ENCODE measurements at regions not wholly inside any gene's neighbourhood (a gene's known extent, or its start where the extent isn't known, plus 50 kb on each side); places are given as distances from the start of the nearest gene placed in this dataset.

DNA sequence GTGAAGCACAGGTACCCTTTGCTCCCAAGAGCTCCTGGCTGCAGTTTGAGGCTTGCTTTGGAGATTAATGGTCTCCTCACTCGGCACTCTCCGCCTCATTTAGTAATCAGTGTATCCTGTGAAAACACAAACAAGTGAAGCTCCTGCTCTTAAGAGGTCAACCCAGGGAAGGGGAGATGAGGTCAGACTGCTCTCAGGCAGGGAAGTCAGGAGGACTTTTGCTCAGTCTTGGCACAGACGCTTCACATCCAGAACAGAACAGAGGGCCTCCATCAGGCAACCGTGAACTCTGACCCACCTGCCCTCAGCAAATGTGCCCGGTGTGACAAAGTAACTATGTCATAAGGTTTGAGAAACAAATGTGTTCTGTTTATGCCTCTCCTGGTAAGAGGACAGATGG lies 428.8 kb upstream of the JARID2 start:
- peaks cover 0 to 29% (median 11%) of the 10 kb centered on the region in 4 donors for H3K4me1 ChIP-seq
- H3K9me3 ChIP-seq = no peaks in the 10 kb centered on the region
- H3K36me3 ChIP-seq = no peaks in the 10 kb centered on the region
- DNase-seq = no peak
- no peak overlapping the region for H3K27ac ChIP-seq
- H3K4me3 ChIP-seq = no peak overlapping the region
- no peaks in the 10 kb centered on the region for H3K27me3 ChIP-seq
- WGBS, 5 donors = 75 to 84% (median 79%) methylated on average over 5 of the region's 5 CpGs
- no peak for TF ChIP-seq POLR2A (IDR thresholded peaks at IDR 0.05)
- no peak for TF ChIP-seq CTCF (IDR thresholded peaks at IDR 0.05)
- TF ChIP-seq POLR2AphosphoS5 (IDR thresholded peaks at IDR 0.05) = no peak
- TF ChIP-seq EP300 (IDR thresholded peaks at IDR 0.05) = no peak
- intact Hi-C loops (cut with DNase I; ENCODE audit: low total_unique reads) = no loop called here

DNA sequence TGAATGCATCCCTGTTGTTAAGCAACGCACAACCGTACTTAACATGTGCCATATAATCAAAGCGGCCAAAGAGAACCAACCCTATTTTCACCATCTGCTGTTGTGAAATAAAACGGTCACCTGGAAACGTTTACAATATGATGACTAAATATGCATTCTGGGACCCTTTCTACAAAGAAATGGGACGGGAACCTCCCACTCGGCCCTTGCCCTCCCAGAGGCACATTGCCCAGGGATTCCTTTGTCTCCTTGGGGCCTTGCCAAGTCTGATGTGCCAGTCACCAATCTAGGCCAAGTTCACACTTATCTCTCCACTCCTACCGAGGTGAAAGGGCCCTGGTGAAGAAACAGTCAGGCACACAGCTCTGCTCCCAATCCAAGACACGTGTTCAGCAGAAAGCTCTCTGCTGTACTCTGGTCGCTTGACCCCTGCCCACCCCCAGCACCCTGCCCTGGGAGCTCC lies 427.4 kb upstream of the JARID2 start:
- Histone ChIP-seq H3K9me3 (no peaks in the 10 kb centered on the region), H3K27me3 (no peaks in the 10 kb centered on the region), H3K27ac (no peak overlapping the region), H3K4me1 (peaks cover 0 to 29% (median 11%) of the 10 kb centered on the region in 4 donors), H3K4me3 (no peak overlapping the region), H3K36me3 (no peaks in the 10 kb centered on the region)
- DNase-seq = peak; percentile 58 to 80
- intact Hi-C loops (cut with DNase I; ENCODE audit: low total_unique reads) = no loop called here
- WGBS, 5 donors = 30 to 50% (median 46%) methylated on average over 10 of the region's 10 CpGs
- TF ChIP-seq POLR2AphosphoS5 (IDR thresholded peaks at IDR 0.05) (peak in 1 of 3 donors; percentile 58), EP300 (IDR thresholded peaks at IDR 0.05) (no peak)

- no peak for DNase-seq
Observed at GRCh38 chr6:14819001-14819400, 426.9 kb upstream of the JARID2 start.

GRCh38 chr6:14819840-14820420 lies 425.9 kb upstream of the JARID2 start:
- no peak for TF ChIP-seq CTCF (IDR thresholded peaks at IDR 0.05)
- no peaks in the 10 kb centered on the region for H3K9me3 ChIP-seq
- WGBS, 5 donors = 92 to 97% (median 95%) methylated on average over 11 to 12 of the region's 12 CpGs
- no peak overlapping the region for H3K27ac ChIP-seq
- DNase-seq = no peak
- no peak overlapping the region for H3K4me3 ChIP-seq
- peaks cover 0 to 29% (median 11%) of the 10 kb centered on the region in 4 donors for H3K4me1 ChIP-seq
- no peaks in the 10 kb centered on the region for H3K27me3 ChIP-seq
- no peaks in the 10 kb centered on the region for H3K36me3 ChIP-seq
- intact Hi-C loops (cut with DNase I; ENCODE audit: low total_unique reads) = no loop called here

More at GRCh38 chr6:14819001-14819400, 426.9 kb upstream of the JARID2 start:
- no peaks in the 10 kb centered on the region for H3K27me3 ChIP-seq
- peaks cover 0 to 29% (median 11%) of the 10 kb centered on the region in 4 donors for H3K4me1 ChIP-seq
- intact Hi-C loops (cut with DNase I; ENCODE audit: low total_unique reads) = no loop called here
- no peaks in the 10 kb centered on the region for H3K9me3 ChIP-seq
- WGBS, 5 donors = 82 to 91% (median 88%) methylated on average over 4 of the region's 4 CpGs
- H3K27ac ChIP-seq = no peak overlapping the region
- H3K4me3 ChIP-seq = no peak overlapping the region
- no peak for TF ChIP-seq POLR2A (IDR thresholded peaks at IDR 0.05)
- TF ChIP-seq POLR2AphosphoS5 (IDR thresholded peaks at IDR 0.05) = no peak
- no peak for TF ChIP-seq EP300 (IDR thresholded peaks at IDR 0.05)
- TF ChIP-seq CTCF (IDR thresholded peaks at IDR 0.05) = no peak
- no peaks in the 10 kb centered on the region for H3K36me3 ChIP-seq

DNA sequence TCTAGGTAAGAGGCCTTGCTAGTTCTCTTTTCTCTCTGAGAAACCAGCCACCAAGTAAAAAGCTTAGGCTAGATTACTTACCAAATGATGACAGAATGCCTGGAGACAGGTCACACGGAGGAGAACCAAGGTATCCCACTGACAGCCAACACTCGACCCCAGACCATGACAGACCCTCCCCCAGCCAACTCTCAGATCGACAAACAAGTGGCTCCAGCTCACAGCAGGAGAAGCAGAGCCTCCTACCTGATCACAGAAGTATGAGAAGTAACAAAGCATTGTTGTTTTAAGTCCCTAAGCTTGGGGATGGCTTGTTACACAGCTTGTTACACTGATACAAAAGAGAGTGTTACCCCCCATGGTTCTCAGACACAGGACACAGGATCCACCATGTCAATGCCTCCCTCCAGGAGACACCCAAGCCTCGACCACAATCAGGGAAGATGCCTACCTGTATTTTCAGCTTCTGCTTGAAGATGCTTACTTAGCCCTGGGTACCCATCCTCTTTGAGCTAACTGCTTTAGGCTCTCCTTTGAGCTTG lies 423.8 kb upstream of the JARID2 start:
- TF ChIP-seq CTCF (IDR thresholded peaks at IDR 0.05) (no peak), POLR2A (IDR thresholded peaks at IDR 0.05) (no peak), EP300 (IDR thresholded peaks at IDR 0.05) (no peak), POLR2AphosphoS5 (IDR thresholded peaks at IDR 0.05) (no peak)
- Histone ChIP-seq H3K36me3 (no peaks in the 10 kb centered on the region), H3K9me3 (no peaks in the 10 kb centered on the region), H3K4me3 (no peak overlapping the region), H3K27me3 (no peaks in the 10 kb centered on the region), H3K4me1 (peaks cover 0 to 15% (median 11%) of the 10 kb centered on the region in 4 donors), H3K27ac (no peak overlapping the region)
- intact Hi-C loops (cut with DNase I; ENCODE audit: low total_unique reads) = no loop called here
- DNase-seq = no peak
- WGBS, 5 donors = 63 to 69% (median 66%) methylated on average over 4 of the region's 4 CpGs
